Right ventricle myocardium superior (tissue), 1 donor: ENCODE measurements at regions not wholly inside any gene's neighbourhood (a gene's known extent, or its start where the extent isn't known, plus 50 kb on each side); places are given as distances from the start of the nearest gene placed in this dataset.

Source experiments
- ATAC-seq: fragments of 200-7000 bp; cut with Tn5 transposase; one replicate; pipeline ENCODE4 v1.9.1; 2020; ENCODE audit warnings: mild to moderate bottlenecking; ENCODE audit not compliant: poor library complexity
- DNase-seq: peaks from one replicate; pipeline ENCODE4 v3.0.0-alpha.2; 2020
- intact Hi-C: fragments of 100-400 bp; cut with DNase I; formaldehyde crosslinking; loops from one replicate; pipeline ENCODE4 v1.11.2; 2022
- donor health status: DM: no; HTN: yes; CAD: no; lungs with severe emphysema.

DNA sequence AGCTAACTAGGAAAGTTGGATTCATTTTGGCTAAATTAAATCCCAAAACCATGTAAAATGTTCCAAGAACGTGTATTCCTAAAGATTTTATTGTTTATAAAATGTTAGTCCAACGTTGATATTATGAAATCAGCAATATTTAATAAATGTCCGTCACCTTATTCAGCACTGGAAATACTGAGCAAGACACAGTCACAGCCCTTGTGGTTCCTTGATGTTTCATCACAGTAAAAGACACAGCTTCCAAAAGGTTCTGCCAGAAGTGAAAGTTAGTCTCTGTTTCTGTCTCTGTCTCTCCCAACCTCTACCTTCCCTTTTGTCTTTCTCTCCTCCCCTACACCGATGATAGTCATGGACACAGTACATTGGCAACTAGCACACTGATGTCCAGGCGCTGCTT lies 82.2 kb upstream of the BOC start:
- ATAC-seq (no peak), DNase-seq (no peak)
- intact Hi-C loops = no loop called here

DNA sequence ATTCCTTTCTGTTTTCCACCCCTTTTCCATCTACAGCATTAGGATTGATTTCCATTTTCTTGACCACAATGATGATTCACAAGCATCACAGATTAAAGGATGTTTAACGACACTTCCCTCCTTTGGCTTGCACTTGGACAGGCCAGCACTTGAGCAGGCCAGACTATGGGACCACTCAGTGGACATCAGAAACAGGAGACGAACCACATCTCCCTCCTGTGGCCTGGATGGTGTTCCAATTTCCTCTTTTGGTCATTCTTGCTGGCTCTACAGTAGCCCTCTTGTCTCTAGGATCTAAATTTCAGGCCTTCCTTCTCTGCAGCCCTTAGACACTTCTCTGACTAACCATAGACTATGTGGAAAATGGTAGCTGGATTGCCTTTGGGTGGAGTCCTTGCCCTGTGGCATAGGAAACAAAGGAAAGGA lies 78.8 kb upstream of the BOC start:
- intact Hi-C loops = no loop called here
- DNase-seq = no peak
- ATAC-seq = no peak

DNA sequence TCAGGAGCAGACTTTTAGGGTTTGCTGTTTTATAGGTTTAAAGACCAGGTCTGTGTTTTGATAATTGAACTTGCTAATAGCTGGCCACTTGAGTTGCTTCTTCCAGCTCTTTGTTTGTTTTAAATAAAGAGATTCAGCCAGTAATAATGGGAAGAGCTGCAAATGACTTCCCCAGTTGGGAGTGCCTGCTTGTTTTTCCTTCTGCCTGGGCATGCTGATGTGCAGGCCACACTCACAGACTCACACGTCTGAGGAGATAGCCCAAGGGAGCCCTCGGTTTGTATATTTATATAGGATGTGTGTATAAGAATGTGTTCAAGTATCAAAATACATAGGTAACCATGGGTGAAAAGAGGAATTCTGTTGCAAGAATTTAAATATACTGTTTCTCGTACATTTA lies 78.2 kb upstream of the BOC start:
- intact Hi-C loops = no loop called here
- no peak for ATAC-seq
- no peak for DNase-seq

DNA sequence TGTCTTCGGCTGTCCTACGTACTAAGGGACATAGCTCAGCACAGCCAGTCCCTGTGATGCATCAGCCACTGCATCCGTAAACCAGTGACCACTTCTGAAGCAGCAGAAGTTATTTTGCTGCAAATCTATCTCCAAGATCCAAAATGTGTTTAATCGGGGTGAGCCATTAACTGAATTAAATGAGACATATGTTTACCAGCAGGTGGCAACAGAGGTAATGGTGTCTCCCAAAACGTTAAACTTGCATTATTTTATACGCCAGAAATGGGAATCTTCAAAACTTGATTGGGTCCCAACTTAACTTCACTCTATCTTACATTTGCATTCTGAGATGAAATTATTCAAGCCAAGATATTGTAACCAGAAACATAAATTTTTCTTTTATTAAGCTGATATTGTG lies 75.3 kb upstream of the BOC start:
- intact Hi-C loops = loop anchor here (2.0 kb wide), 1 partner anchor 153 kb away; no protein-coding TSS in a partner anchor
- ATAC-seq = no peak

DNA sequence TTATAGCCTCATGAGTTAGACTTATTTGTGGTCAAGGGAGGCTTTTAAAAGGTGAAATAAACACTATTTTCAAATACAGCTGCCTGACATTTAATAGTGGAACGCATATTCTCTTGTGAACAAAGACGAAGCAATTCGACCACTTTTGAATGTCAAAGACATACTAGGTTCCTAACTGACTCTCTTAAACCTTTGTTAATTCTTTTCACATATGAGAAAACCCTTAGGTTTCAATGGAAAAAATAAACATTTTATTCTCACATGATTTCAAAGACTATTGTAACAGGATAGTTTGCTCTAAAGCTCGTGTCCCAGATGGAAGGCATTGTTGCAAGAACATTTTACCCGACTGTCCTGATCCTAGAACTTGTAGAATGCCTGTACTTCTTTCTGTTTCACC lies 74.8 kb upstream of the BOC start:
- ATAC-seq = no peak
- no peak for DNase-seq
- intact Hi-C loops = loop anchor here (2.0 kb wide), 1 partner anchor 152 kb away; no protein-coding TSS in a partner anchor

More for the DNA sequence above, 75.3 kb upstream of the BOC start:
- DNase-seq = no peak

DNA sequence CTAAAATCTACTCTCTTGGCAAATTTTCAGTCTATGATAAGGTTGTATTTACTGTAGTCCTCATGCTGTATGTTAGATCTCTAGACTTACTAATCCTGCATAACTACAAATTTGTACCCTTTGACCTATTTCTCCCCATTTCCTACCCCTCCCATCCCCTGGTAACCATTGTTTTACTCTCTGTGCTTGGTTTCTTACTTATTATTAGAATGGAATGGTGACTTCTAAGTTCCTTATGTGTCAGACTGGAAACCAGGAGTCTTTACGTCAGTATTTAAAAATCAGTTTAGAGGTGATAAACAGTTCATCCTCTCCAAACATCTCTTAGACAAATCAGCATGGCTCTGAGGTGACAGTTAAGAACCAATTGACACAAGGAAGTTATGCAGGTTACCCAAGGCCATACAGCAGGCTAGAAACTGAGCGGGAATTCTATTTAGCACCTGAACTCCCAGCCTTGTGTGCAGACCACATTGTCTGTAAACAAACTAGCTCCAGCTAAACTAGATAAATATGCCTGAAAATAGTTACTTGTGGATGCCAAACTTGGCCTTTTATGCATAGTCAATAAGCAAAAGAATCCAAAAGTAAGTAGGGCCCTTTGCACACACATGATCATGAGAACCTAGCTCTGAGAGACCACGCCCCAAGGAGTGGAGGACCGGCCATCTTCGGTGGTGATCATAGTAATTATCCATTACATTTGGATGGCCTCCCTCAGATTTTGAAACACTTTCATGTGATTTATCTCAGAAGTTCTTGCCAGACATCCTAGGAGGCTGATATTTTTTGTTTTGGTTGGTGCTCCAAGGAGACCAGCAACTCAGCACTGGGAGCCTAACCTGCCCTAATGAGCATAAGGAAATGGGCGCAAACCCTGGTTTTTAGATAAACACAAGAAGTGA lies 72.3 kb upstream of the BOC start:
- ATAC-seq (no peak), DNase-seq (no peak)
- intact Hi-C loops = no loop called here

DNA sequence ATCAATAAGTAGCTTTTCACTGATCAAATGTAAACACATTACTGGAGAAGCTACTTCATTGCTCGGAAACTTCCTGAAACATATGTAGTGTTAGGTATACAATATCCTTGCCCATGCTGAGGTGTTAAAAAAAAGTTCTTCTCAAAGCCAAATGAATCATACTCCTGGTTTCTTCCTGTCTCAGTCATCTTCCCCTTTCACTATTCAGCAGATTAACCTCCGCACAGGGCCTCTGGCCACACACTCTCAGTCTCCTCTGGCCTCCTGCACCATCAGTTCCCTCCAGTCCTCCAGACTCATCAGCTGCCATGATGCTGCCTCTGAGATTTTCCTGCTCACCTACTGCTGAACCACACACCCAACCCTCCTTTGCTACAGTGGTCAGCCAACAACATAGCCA lies 70.5 kb upstream of the BOC start:
- ATAC-seq = no peak
- intact Hi-C loops = no loop called here
- DNase-seq = no peak

DNA sequence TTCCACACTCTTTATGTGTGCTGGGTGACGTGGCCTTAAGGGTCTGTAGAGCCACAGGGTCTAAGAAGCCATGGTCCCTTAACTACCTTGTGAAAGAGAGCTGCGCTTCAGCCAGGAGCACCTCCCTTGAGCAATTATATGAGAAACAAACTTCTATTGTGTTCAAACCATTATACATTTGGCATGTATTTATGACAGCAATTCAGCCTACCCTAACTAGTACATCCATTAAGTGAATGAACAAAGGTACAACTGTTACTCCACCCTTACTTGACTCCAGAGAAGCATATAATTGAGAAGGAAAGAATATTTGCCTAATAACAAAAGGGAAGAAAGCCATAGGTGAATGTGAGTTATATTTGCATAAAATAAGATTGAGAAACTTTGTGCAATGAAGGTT lies 69.8 kb upstream of the BOC start:
- DNase-seq (no peak), ATAC-seq (no peak)
- intact Hi-C loops = no loop called here

DNA sequence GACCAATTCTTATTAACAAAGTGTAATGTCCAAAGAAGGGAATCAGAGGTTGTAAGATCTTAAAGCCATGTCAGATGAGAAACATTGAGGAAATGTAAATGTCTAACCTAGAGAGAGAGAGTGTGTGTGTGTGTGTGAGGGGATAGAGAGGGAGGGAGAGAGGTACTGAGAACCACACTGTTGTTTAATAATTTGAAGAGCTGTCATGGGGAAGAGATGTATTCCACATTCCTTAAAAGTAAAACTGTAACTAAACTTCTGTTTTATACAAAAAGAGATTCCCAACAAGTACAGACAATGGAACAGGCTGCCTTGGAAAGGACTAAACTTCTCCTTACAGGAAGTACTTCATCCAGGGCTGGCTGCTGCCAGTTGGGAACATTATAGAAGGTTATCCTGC lies 68.9 kb upstream of the BOC start:
- intact Hi-C loops = no loop called here
- no peak for DNase-seq
- ATAC-seq = no peak

DNA sequence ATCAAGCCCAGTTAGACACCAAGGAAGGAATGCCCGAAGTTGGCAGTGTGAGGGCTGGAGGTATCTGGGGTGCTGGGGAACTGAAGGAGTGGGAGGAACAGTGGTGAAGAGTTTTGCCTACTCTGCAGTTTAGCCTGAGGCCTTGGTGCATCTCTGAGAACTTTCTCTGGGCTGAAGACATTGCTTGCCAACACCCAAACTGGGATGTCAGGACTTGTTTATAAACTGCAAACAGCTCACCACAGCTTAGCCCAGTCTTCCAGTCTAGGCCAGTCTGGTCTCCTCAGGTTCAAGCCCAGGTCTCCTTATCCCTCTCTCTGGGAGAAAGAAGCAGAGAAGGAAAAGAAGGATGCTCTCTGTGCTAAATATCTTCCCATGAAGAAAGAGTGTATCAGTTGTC lies 68.0 kb upstream of the BOC start:
- ATAC-seq (no peak), DNase-seq (no peak)
- intact Hi-C loops = no loop called here

DNA sequence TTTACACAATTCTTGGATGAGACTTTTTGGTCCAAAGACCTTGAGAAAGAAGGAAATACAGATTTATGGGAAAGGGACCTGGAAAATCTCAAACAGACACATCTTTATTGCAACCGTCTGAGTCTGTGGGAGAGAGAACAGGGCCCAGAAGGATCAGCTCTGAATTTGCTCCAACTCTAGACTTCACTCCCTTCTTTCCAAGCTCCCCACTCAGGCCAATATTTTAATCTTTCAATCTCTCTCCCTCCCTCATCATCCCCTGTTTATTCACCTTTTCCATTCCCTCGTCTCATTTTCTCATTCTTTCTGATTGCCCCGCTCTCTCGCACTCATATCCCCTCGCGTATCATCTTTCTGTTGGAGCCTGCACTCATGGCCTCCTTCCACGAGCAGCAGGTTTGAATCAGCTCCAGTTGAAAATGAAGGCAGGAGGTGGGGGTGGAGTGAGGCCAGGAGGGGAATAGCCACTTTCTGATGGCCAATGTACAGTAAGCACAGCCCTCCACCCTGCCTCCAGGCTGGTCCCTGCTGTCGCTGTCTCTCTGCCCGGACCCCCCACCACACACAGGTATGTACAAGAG lies 63.6 kb upstream of the BOC start:
- DNase-seq (no peak), ATAC-seq (peak; percentile 61)
- intact Hi-C loops = no loop called here

DNA sequence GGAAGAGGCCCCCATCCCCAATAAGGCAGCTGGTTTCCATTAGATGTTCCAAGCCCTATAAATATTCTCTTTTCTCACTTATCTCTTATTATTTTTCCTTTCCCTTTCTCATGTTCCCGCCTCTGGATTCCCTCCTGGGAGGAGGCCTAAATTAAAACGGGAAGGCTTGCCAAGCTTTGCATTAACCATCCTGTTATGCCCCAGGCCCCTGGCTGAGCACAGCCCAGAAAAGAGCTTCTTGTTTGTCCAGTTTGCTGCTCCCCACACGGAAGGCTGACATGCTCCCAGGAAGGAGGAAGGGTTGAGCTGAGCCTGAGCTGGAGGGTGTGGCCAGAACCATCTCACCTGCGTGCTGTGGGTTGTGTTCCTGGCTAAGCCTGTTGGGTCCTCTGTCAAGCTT lies 63.1 kb upstream of the BOC start:
- intact Hi-C loops = no loop called here
- no peak for DNase-seq
- ATAC-seq = peak; percentile 49

DNA sequence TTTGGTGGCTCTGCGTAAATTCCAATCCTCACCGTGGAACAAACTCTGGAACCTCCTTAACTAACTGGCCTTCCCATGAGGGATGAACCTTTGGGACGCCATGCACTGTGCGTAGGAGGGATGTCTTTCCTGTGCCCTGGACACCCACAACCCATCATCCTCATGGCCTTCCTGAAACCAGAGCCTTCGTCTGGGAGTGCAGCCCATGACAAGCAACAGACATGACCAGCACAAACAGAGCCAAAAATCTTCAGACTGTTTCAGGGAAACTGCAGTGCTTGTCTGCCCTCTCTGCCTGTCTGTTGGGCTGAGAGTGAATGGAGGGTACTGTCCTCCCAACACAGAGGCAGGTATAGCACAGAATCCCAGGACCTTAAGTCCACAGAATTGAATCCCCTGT lies 61.1 kb upstream of the BOC start:
- no peak for ATAC-seq
- no peak for DNase-seq
- intact Hi-C loops = no loop called here

DNA sequence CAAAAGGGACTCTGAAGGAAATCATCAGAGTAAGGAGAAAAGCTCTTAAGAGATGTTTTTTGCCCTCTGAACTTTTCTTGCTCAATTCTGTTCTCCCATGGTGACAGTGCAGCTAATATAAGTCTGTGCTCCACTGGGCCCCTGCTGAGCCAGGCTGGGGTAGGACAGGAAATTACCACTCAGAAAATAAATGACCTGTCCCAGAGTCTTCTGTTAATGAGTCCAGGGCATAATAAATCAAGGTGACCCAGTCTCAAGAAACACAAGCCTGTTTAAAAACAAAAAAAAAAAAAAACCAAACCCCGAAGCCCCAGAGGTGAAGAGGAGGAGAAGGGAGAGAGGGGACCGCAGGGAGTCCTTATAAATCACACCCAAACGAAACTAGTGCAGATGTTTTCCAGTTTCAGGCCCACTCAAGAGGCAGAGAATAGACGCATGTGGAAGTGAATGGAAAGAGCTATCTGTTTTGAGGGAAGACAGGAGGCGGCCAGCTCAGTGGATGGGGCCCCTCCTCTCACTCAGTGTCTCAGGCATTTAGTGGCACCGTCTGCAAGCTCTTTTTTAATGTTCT lies 59.8 kb upstream of the BOC start:
- intact Hi-C loops = no loop called here
- ATAC-seq (peak; percentile 71), DNase-seq (peak; percentile 42)

DNA sequence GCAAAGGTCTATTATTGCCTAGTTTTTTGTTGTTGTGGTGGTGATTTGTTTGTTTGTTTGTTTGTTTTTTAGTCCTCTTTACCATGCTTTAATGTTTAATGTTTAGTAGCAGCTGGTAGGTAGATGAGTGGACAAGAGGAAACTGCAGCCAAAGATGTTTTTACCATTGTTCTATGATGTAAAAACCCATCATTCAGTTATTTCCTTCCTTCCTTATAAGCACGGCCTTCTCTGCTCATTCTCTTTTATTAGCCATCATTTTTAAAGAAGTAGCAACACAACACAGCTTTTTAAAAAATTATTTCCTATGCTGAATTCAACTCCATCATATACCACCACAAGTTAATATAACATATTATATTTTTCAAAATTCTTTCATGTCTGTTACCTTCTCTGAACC lies 58.5 kb upstream of the BOC start:
- intact Hi-C loops = no loop called here
- ATAC-seq = no peak

DNA sequence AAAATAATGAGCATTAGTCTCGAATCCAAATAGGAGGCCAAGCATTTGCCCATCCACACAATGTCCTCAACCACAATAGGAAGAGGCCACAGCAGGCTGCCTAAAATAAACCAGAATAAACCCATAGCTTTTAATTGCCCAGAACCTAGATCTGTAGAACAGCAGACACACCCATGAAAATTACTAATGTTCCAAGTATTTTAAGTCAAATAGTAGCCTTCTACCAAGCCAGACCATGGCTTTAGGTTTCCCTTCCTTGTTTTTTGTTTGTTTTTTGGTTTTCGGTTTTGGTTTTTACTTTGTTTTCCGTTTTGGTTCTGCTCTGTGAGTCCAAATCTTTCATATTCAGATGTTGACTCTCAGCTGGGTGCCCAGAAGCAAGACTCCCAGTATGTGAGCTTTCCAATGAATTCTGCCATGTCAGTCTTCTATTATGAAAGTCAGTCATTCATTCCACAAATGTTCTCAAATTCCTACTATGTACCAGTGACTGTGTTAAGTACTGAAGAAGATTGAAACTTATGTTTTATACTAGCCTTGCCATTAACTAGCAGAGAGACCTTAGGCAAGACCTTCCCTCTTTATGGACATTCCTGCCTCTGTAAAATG lies 57.8 kb upstream of the BOC start:
- DNase-seq (no peak), ATAC-seq (no peak)
- intact Hi-C loops = no loop called here

More for the DNA sequence above, 58.5 kb upstream of the BOC start:
- DNase-seq = no peak

DNA sequence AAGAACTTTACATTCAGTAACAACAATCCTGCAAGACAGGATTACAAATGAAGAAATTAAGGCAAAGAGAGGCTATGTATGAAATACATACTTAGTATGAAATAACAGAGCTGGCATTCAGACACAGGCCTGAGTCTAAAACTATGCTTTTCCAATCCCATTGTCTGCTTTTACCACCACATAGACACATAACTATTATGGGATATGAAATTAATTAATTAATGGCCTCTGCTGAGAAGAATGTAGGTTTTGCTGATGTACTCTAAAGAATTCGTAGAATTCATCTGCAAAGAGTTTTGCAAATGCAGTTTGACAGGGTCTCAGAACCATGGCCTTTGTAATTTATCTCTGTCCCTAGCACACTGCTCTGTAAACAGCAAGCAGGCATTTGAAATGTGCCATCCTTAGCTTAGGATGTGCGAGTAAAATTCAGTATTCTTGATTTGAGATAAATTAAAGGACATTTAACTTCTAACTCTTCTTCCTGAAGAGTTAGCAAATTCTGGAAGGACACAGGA lies 54.5 kb upstream of the BOC start:
- intact Hi-C loops = no loop called here
- ATAC-seq (no peak), DNase-seq (no peak)

DNA sequence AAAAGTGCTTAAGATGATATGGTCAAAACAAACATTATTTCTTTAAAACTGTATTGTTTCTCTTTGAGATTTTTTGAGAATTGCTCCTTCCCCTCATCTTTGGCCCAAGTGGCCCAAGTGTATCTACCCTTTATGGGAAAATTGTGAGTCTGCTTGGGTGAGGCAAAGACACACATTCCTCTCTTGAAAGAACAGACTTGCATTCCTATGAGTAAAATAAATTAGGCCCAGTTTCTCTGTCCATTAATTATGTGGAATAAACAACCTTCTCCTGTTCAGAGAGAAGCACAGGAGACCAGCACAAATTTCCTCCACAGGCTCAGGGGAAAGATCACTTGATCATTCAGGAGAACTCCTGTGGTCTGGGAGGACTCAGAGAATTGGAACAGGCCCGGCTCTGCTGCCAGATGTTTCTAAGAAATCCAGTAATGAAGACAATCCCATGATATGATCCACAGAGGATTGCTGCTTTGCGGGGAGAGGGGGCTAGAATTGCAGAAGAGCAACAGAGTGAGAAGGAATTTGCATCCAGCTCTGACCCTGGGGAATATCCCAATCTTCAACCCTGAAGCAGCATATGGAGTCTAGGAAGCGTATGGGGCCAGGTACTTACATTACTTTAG lies 53.8 kb upstream of the BOC start:
- ATAC-seq = peak; percentile 71
- intact Hi-C loops = no loop called here
- peak; percentile 43 for DNase-seq

DNA sequence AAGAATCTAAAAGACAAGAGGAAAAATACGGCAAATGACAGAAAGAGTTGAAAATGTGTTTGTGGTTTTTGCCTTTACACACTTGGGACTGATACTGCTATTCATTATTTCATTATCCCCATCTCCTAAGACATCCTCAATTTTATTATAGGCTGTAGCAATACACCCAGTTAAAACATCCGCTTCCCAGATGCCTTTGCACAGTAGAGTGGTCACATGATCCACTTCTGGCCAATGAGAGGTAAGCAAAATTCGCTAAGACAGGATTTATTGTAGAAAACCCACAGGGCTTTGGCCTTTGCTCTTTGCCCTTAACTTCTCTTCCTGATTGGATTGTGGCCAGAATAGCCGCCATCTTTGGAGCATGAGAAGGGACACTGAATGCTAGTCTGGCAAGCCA lies 53.2 kb upstream of the BOC start:
- DNase-seq (no peak), ATAC-seq (no peak)
- intact Hi-C loops = no loop called here
